Activated CD4-positive, CD25-positive, alpha-beta regulatory T cell treated with anti-CD3 and anti-CD28 coated beads, Interleukin-2, amount 50 U/mL, for 24 hours (primary cell): ENCODE measurements at regions not wholly inside any gene's neighbourhood (a gene's known extent, or its start where the extent isn't known, plus 50 kb on each side); places are given as distances from the start of the nearest gene placed in this dataset.
"Not testable (repeated sequence)": the region's sequence is repeated elsewhere in the genome, so short reads cannot be mapped to it uniquely, and the experiment has no call there.

Experiments
- ATAC-seq, 2 donors: fragments of 150-1000 bp; cut with Tn5 transposase; one replicate each; pipeline ENCODE4 v1.10.0; 2021; ENCODE audit warnings: mild to moderate bottlenecking in 1 of 2, moderate library complexity in 1 of 2

- no peak for ATAC-seq
Measured at GRCh38 chr13:65343898-65344663, 1886.1 kb downstream of the PCDH9 start.

GRCh38 chr13:65342541-65343337 is 1887.4 kb downstream of the PCDH9 start:
- ATAC-seq, result no peak

- no peak for ATAC-seq
Measured at GRCh38 chr13:65339241-65339640, 1890.9 kb downstream of the PCDH9 start.

GRCh38 chr13:65336916-65337315 is 1893.2 kb downstream of the PCDH9 start:
- ATAC-seq, result no peak

- ATAC-seq, result no peak
Measured at GRCh38 chr13:65336087-65336749, 1893.9 kb downstream of the PCDH9 start.

GRCh38 chr13:65330691-65331090 is 1899.4 kb downstream of the PCDH9 start:
- no peak for ATAC-seq

GRCh38 chr13:65330287-65330686 is 1899.8 kb downstream of the PCDH9 start:
- ATAC-seq, result no peak

- ATAC-seq, result not testable (repeated sequence)
Measured at GRCh38 chr13:65323192-65323591, 1906.9 kb downstream of the PCDH9 start.

GRCh38 chr13:65321423-65321822 is 1908.7 kb downstream of the PCDH9 start:
- ATAC-seq, result not testable (repeated sequence)

- no peak for ATAC-seq
Measured at GRCh38 chr13:65314008-65314407, 1916.1 kb downstream of the PCDH9 start.

- no peak for ATAC-seq
Measured at GRCh38 chr13:65310663-65311328, 1919.3 kb downstream of the PCDH9 start.

- ATAC-seq, result no peak
Measured at GRCh38 chr13:65309906-65310305, 1920.2 kb downstream of the PCDH9 start.

- not testable (repeated sequence) for ATAC-seq
Measured at GRCh38 chr13:65308729-65309128, 1921.4 kb downstream of the PCDH9 start.

- ATAC-seq, result no peak
Measured at GRCh38 chr13:65307056-65307455, 1923.1 kb downstream of the PCDH9 start.

- ATAC-seq, result no peak
Measured at GRCh38 chr13:65302691-65303090, 1927.4 kb downstream of the PCDH9 start.

- no peak for ATAC-seq
Measured at GRCh38 chr13:65301506-65301905, 1928.6 kb downstream of the PCDH9 start.

- ATAC-seq, result no peak
Measured at GRCh38 chr13:65300220-65300619, 1929.9 kb downstream of the PCDH9 start.

- ATAC-seq, result no peak
Measured at GRCh38 chr13:65293530-65294198, 1936.5 kb downstream of the PCDH9 start.

GRCh38 chr13:65292488-65292901 is 1937.6 kb downstream of the PCDH9 start:
- no peak for ATAC-seq

GRCh38 chr13:65287405-65287804 is 1942.7 kb downstream of the PCDH9 start:
- no peak for ATAC-seq

GRCh38 chr13:65275838-65276630 is 1954.1 kb downstream of the PCDH9 start:
- no peak for ATAC-seq
